ENCODE measurements at regions not wholly inside any gene's neighbourhood (a gene's known extent, or its start where the extent isn't known, plus 50 kb on each side); places are given as distances from the start of the nearest gene placed in this dataset.
A peak's percentile ranks its signal among the peaks of the same experiment; 100 is the strongest.

DNA sequence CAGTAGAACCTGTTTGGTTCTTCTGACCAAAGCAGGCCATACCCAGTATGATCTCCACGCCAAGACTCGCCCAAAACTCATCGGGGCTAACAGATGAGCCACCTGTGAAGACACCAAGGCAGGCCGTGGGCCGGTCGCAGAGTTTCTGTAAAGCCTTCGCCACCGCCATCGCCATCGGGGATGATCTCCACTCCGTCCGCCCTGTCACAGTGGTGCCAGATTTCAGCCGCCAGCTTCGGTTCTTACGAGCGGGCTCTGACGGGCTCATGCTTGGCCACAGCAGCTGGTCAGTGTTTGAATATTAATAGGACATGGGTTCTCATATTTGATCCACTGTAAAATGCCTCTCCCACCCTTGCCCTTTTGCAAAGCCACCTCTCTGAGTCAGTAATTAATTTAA lies 113.2 kb upstream of the TMEM132D start:
- H3K4ac ChIP-seq (ENCODE audit: low read length): no peak overlapping the region
- H2BK120ac ChIP-seq (ENCODE audit: low read depth, low read length): no peak overlapping the region
- peaks cover 0 to 1% of the 10 kb centered on the region in 2 donors for H3K9me3 ChIP-seq (replicated peaks in 1 of 2; ENCODE audit: control insufficient read depth in 2 of 2, insufficient read depth in 1 of 2, low read depth in 1 of 2, low read length in 2 of 2)
- no peak overlapping the region for H3K23ac ChIP-seq (ENCODE audit: low read depth, low read length, poor library complexity)
- H3K14ac ChIP-seq (ENCODE audit: low read length): no peak overlapping the region
- no peak overlapping the region for H3K18ac ChIP-seq (ENCODE audit: low read length)
- H3K27me3 ChIP-seq (ENCODE audit: control insufficient read depth in 3 of 3, insufficient read depth in 3 of 3, low read depth in 1 of 3, low read length in 3 of 3): peaks cover 0 to 5% (median 3%) of the 10 kb centered on the region in 3 experiments
- H2BK12ac ChIP-seq (ENCODE audit: low read length): no peak overlapping the region
- no peak overlapping the region for H3K9ac ChIP-seq (ENCODE audit: low read depth, low read length, poor library complexity)
- H4K91ac ChIP-seq (ENCODE audit: low read depth, low read length, poor library complexity): no peak overlapping the region
- DNase-seq (ENCODE audit: low spot score): no peak
- no peak overlapping the region for H3K4me3 ChIP-seq (ENCODE audit: low read length in 2 of 2)
- H3K79me1 ChIP-seq (ENCODE audit: low read depth, low read length): no peaks in the 10 kb centered on the region
- H2BK5ac ChIP-seq (ENCODE audit: low read length): no peak overlapping the region
- H3K4me1 ChIP-seq (ENCODE audit: control insufficient read depth in 2 of 2, insufficient read depth in 1 of 2, low read depth in 1 of 2, low read length in 2 of 2): peaks cover 0 to 6% of the 10 kb centered on the region in 2 donors
- no peak overlapping the region for H4K8ac ChIP-seq (ENCODE audit: low read depth, low read length)
- H3K36me3 ChIP-seq (replicated peaks in 1 of 2; ENCODE audit: control insufficient read depth in 2 of 2, insufficient read depth in 2 of 2, low read length in 2 of 2): no peaks in the 10 kb centered on the region
- no peak overlapping the region for H2BK15ac ChIP-seq (ENCODE audit: low read length)
- no peak overlapping the region for H3K4me2 ChIP-seq (ENCODE audit: insufficient read depth, low read length, poor library complexity, severe bottlenecking)
- no peak overlapping the region for H2AK5ac ChIP-seq (ENCODE audit: low read depth, low read length)
- H2AFZ ChIP-seq (ENCODE audit: low read length): no peak overlapping the region
- no peak overlapping the region for H3K27ac ChIP-seq (replicated peaks; ENCODE audit: low read length)
- no CpG with 5 or more reads among the region's 17 CpGs for WGBS, 2 donors (ENCODE audit: extremely low coverage in 2 of 2, insufficient read length in 2 of 2, insufficient replicate concordance in 1 of 2)

DNA sequence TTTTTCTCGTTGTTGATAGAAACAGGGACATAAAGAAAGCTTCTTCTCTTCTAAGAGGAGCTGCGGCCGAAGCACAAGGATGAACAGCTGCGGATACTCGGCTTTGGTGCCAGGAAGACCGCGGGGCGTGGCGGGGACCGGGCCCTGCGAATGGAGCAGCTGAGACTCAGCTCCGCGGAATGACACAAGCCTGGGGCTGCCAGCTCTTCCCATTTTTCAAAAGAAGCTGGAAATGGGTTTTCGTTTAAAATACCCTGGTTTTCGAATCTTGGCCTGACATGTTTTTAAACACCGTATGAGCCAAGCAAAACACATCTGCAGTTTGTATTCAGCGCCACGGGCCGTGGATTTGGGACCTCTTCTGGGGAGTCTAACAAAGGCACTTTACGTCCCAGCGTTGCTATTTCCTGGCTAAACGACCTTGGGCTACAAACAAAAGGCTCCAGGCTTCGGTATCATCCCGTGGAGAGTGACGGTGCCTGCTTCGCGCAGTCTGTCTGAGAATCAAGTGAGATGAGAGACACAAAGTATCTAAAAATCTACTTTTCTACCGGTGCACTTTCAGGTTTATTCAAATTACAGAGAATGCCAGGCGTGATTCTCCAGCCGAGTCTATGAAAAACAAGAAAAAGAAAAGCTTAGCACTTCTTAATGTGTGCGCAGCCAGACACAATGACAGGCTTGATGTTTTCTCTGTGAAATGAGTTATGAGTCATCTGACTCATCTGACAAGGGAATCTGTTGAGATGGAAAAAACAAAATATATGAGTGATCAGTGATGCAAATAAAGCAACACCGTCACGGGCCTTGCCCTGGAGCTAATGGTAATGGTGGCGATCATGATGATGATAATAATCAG lies 114.0 kb upstream of the TMEM132D start:
- no peak overlapping the region for H3K27ac ChIP-seq (replicated peaks; ENCODE audit: low read length)

DNA sequence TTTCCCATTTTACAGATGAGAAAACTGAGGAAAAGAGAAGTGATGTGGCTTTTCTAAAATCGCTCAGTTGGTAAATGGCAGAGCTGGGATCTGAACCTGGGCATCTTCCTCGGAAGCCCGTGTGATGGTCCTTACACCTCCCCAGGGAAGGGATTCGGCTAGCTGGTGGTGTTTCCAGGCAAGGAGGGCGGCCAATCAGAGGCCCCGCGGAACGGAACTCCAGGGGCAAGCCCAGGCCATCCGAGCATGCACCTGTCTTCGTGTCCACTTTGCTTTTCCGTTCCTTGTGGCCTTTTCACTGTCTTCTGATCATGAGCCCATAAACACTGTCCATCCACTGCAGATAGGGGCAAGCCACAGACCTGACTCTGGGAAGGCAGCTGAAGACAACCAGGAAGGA lies 114.8 kb upstream of the TMEM132D start:
- Histone ChIP-seq H3K27ac (replicated peaks; ENCODE audit: low read length) (no peak overlapping the region), H3K23ac (ENCODE audit: low read depth, low read length, poor library complexity) (no peak overlapping the region), H2AK5ac (ENCODE audit: low read depth, low read length) (no peak overlapping the region), H4K91ac (ENCODE audit: low read depth, low read length, poor library complexity) (no peak overlapping the region), H3K14ac (ENCODE audit: low read length) (no peak overlapping the region), H3K27me3 (ENCODE audit: control insufficient read depth in 3 of 3, insufficient read depth in 3 of 3, low read depth in 1 of 3, low read length in 3 of 3) (peaks cover 0 to 2% (median 2%) of the 10 kb centered on the region in 3 experiments), H4K8ac (ENCODE audit: low read depth, low read length) (no peak overlapping the region), H3K18ac (ENCODE audit: low read length) (no peak overlapping the region), H2BK120ac (ENCODE audit: low read depth, low read length) (no peak overlapping the region), H2AFZ (ENCODE audit: low read length) (no peak overlapping the region), H3K9me3 (replicated peaks in 1 of 2; ENCODE audit: control insufficient read depth in 2 of 2, insufficient read depth in 1 of 2, low read depth in 1 of 2, low read length in 2 of 2) (peaks cover 0 to 1% of the 10 kb centered on the region in 2 donors), H3K4me2 (ENCODE audit: insufficient read depth, low read length, poor library complexity, severe bottlenecking) (no peak overlapping the region), H3K4me1 (ENCODE audit: control insufficient read depth in 2 of 2, insufficient read depth in 1 of 2, low read depth in 1 of 2, low read length in 2 of 2) (peaks cover 0 to 6% of the 10 kb centered on the region in 2 donors), H3K4ac (ENCODE audit: low read length) (no peak overlapping the region), H2BK5ac (ENCODE audit: low read length) (no peak overlapping the region), H3K4me3 (ENCODE audit: low read length in 2 of 2) (no peak overlapping the region), H3K79me1 (ENCODE audit: low read depth, low read length) (no peaks in the 10 kb centered on the region), H3K36me3 (replicated peaks in 1 of 2; ENCODE audit: control insufficient read depth in 2 of 2, insufficient read depth in 2 of 2, low read length in 2 of 2) (no peaks in the 10 kb centered on the region), H3K9ac (ENCODE audit: low read depth, low read length, poor library complexity) (no peak overlapping the region), H2BK12ac (ENCODE audit: low read length) (no peak overlapping the region), H2BK15ac (ENCODE audit: low read length) (no peak overlapping the region)
- WGBS, 2 donors (ENCODE audit: extremely low coverage in 2 of 2, insufficient read length in 2 of 2, insufficient replicate concordance in 1 of 2): no CpG with 5 or more reads among the region's 11 CpGs
- no peak for DNase-seq (ENCODE audit: low spot score)

More for the DNA sequence above, 114.0 kb upstream of the TMEM132D start:
- Histone ChIP-seq H3K14ac (ENCODE audit: low read length) (no peak overlapping the region), H2AFZ (ENCODE audit: low read length) (peak overlapping the region; percentile 15), H3K4me1 (ENCODE audit: control insufficient read depth in 2 of 2, insufficient read depth in 1 of 2, low read depth in 1 of 2, low read length in 2 of 2) (peaks cover 0 to 6% of the 10 kb centered on the region in 2 donors), H3K4ac (ENCODE audit: low read length) (no peak overlapping the region), H3K9me3 (replicated peaks in 1 of 2; ENCODE audit: control insufficient read depth in 2 of 2, insufficient read depth in 1 of 2, low read depth in 1 of 2, low read length in 2 of 2) (peaks cover 0 to 1% of the 10 kb centered on the region in 2 donors), H2BK5ac (ENCODE audit: low read length) (no peak overlapping the region), H3K4me3 (ENCODE audit: low read length in 2 of 2) (no peak overlapping the region), H3K27me3 (ENCODE audit: control insufficient read depth in 3 of 3, insufficient read depth in 3 of 3, low read depth in 1 of 3, low read length in 3 of 3) (peaks cover 0 to 5% (median 2%) of the 10 kb centered on the region in 3 experiments), H2BK15ac (ENCODE audit: low read length) (no peak overlapping the region), H3K36me3 (replicated peaks in 1 of 2; ENCODE audit: control insufficient read depth in 2 of 2, insufficient read depth in 2 of 2, low read length in 2 of 2) (no peaks in the 10 kb centered on the region), H2BK12ac (ENCODE audit: low read length) (no peak overlapping the region), H3K9ac (ENCODE audit: low read depth, low read length, poor library complexity) (no peak overlapping the region), H3K23ac (ENCODE audit: low read depth, low read length, poor library complexity) (no peak overlapping the region), H3K18ac (ENCODE audit: low read length) (no peak overlapping the region), H2AK5ac (ENCODE audit: low read depth, low read length) (no peak overlapping the region), H3K79me1 (ENCODE audit: low read depth, low read length) (no peaks in the 10 kb centered on the region), H3K4me2 (ENCODE audit: insufficient read depth, low read length, poor library complexity, severe bottlenecking) (no peak overlapping the region), H4K8ac (ENCODE audit: low read depth, low read length) (no peak overlapping the region), H4K91ac (ENCODE audit: low read depth, low read length, poor library complexity) (no peak overlapping the region), H2BK120ac (ENCODE audit: low read depth, low read length) (no peak overlapping the region)
- WGBS, 2 donors (ENCODE audit: extremely low coverage in 2 of 2, insufficient read length in 2 of 2, insufficient replicate concordance in 1 of 2): no CpG with 5 or more reads among the region's 34 CpGs
- DNase-seq (ENCODE audit: low spot score): no peak

DNA sequence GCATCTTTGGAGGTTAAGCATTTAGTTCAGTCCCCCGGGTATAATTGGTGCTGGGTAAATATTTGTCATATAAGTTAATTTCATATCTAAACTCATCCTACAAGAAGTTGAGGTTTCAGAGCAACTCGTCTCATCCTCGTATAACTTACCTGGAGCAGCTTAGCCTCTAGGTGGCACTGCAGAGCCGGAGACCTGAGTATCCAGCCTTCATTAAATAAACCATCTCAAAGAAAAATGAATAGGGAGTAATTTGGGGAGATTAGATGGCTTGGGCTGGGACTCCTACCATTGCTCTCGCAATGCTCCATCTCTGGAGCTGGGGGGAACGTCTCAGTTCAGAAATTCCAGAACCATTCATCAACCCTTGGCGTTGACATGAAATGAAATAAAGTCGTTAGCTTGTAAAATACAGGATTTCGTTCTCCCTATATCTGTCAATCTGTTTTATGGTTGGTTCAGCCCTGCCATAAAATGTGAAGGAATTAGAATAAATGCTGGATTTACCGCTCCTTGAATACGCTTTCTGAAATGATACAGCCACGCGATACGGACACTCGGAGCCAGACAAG lies 122.9 kb upstream of the TMEM132D start:
- H3K4ac ChIP-seq (ENCODE audit: low read length): no peak overlapping the region
- no peaks in the 10 kb centered on the region for H3K79me1 ChIP-seq (ENCODE audit: low read depth, low read length)
- H3K27ac ChIP-seq (replicated peaks; ENCODE audit: low read length): no peak overlapping the region
- WGBS, 2 donors (ENCODE audit: extremely low coverage in 2 of 2, insufficient read length in 2 of 2, insufficient replicate concordance in 1 of 2): no CpG with 5 or more reads among the region's 15 CpGs
- H3K9ac ChIP-seq (ENCODE audit: low read depth, low read length, poor library complexity): no peak overlapping the region
- H2BK12ac ChIP-seq (ENCODE audit: low read length): no peak overlapping the region
- no peak overlapping the region for H3K18ac ChIP-seq (ENCODE audit: low read length)
- H3K23ac ChIP-seq (ENCODE audit: low read depth, low read length, poor library complexity): no peak overlapping the region
- no peak overlapping the region for H3K4me2 ChIP-seq (ENCODE audit: insufficient read depth, low read length, poor library complexity, severe bottlenecking)
- no peak overlapping the region for H2AK5ac ChIP-seq (ENCODE audit: low read depth, low read length)
- H3K9me3 ChIP-seq (replicated peaks in 1 of 2; ENCODE audit: control insufficient read depth in 2 of 2, insufficient read depth in 1 of 2, low read depth in 1 of 2, low read length in 2 of 2): no peaks in the 10 kb centered on the region
- no peak overlapping the region for H2BK120ac ChIP-seq (ENCODE audit: low read depth, low read length)
- no peak for DNase-seq (ENCODE audit: low spot score)
- H3K27me3 ChIP-seq (ENCODE audit: control insufficient read depth in 3 of 3, insufficient read depth in 3 of 3, low read depth in 1 of 3, low read length in 3 of 3): peaks cover 0 to 3% (median 0%) of the 10 kb centered on the region in 3 experiments
- no peak overlapping the region for H3K4me3 ChIP-seq (ENCODE audit: low read length in 2 of 2)
- H3K36me3 ChIP-seq (replicated peaks in 1 of 2; ENCODE audit: control insufficient read depth in 2 of 2, insufficient read depth in 2 of 2, low read length in 2 of 2): no peaks in the 10 kb centered on the region
- no peak overlapping the region for H2BK5ac ChIP-seq (ENCODE audit: low read length)
- no peak overlapping the region for H4K91ac ChIP-seq (ENCODE audit: low read depth, low read length, poor library complexity)
- no peaks in the 10 kb centered on the region for H3K4me1 ChIP-seq (ENCODE audit: control insufficient read depth in 2 of 2, insufficient read depth in 1 of 2, low read depth in 1 of 2, low read length in 2 of 2)
- no peak overlapping the region for H4K8ac ChIP-seq (ENCODE audit: low read depth, low read length)
- H2AFZ ChIP-seq (ENCODE audit: low read length): no peak overlapping the region
- H3K14ac ChIP-seq (ENCODE audit: low read length): no peak overlapping the region
- H2BK15ac ChIP-seq (ENCODE audit: low read length): no peak overlapping the region

Data from neuronal stem cell (in vitro differentiated cells).